ENCODE measurements at regions not wholly inside any gene's neighbourhood (a gene's known extent, or its start where the extent isn't known, plus 50 kb on each side); places are given as distances from the start of the nearest gene placed in this dataset.

DNA sequence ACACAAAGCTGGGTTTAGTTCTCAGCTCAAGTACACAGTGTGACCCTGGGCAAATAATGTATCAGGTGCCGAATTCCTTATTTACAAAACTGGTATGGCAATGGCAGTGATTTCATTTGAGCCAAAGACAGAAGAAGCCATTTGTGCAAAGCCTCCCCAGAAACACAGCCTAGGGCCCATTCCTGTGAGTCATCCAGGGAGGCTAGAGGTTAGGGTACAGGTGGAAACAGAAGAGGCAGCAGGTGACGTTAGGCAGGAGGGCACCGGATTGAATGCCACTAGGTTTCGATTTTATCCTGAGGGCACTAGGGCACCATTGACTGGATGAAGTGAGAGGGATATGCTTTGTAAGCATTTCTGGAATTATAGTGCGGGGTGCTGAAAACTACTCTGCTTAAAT, 766.9 kb upstream of the NR2F2 start:
- DNase-seq (ENCODE audit: low spot score), result no peak

DNA sequence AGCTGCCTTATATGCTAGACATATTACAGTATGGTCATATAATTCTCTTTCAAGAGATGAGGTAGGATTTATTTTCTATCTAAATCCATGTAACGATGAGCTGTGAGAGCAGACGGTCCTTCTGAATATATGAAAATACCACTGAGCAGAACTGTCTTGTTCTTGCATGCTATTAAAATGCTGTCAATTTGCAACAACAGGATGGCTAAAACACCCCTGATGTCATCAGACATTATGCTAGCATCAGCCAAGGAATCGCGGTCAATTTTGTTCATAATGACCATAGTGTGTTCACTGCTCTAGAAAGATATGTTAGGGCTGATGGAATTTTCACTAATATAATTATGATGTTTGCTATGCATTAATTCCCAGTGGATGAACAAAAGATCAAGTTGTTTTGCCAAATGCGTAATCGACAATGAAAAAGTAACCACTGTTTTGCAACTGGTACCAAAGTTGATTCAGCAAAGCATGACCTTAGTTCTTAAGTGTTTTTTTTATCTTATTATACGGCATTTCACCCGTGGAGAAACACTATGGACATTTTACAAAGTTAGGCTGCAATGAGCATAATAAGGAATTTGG, 765.4 kb upstream of the NR2F2 start:
- no peak for DNase-seq (ENCODE audit: low spot score)

DNA sequence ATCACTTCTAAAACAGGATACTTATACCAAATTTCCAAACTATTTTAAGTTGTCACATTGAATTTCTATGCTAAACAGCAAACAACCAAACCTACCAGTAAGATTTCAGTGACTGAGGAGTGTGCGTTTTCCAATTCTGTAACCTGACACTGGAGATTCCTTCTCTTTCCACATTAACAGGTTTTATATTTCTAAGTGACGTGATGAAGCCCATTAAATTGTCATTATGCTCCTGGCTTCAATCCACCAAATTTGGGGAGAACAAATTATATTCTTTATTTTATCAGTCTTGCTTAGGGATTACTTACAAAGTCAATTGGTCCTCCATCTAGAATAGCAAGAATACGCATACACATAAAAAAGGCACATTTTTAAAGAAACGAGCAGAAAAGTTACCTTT, 764.8 kb upstream of the NR2F2 start:
- DNase-seq (ENCODE audit: low spot score), result no peak

DNA sequence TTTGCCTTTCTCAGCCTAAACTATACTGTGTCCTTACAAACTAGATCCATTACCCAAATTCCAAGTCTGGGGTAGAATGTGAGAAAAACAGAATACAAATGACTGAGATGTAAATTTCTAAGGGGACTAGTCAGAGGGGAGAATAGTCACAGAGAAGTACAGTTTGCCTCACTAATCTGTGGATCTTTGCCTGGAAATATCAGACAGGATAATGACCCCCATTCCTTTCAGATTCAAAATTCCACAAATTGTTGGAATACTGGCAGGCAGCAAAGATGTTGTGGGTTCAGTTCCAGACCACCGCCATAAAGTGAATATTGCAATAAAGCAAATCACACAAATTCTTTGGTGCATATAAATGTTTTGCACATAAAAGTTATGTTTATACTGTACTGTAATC, 762.8 kb upstream of the NR2F2 start:
- DNase-seq (ENCODE audit: low spot score), result no peak

DNA sequence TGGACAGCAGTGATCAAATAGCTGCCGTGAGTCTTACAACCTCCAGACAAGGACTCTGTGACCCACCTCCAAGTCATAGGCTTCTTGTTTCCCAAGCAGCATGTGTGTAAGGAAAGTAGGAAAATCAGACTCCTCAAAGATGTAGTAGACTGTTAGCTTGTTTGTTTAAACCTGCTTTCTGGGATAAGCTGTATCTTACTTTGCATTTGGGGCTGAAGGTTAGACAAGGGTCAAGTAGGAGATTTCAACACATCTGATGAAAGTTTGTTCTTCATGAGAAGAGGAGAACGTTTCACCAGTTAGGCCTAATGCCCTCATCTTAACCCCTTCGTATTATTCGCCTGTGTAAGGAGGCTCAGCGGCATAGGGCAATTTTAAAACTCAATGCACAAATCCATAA, 756.4 kb upstream of the NR2F2 start:
- DNase-seq (ENCODE audit: low spot score), result no peak

DNA sequence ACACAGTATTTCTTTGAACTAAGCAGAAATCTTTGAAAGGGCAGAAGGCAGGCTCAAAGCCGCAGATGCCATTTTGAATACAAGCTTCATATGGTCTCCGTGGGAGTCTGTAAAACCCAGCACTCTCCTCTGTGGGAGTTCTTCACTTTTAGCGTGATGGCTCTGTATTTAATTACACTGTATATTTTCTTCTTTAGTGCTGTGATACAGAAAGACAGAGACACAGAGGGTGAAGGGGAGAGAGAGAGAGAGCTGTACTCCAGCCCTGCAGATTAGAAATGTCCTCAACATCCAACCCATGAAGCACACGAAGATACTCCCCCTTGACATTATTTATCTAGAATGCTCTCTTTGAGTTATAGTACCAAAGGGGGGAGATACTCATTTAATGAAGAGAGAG, 752.6 kb upstream of the NR2F2 start:
- DNase-seq (ENCODE audit: low spot score), result no peak

DNA sequence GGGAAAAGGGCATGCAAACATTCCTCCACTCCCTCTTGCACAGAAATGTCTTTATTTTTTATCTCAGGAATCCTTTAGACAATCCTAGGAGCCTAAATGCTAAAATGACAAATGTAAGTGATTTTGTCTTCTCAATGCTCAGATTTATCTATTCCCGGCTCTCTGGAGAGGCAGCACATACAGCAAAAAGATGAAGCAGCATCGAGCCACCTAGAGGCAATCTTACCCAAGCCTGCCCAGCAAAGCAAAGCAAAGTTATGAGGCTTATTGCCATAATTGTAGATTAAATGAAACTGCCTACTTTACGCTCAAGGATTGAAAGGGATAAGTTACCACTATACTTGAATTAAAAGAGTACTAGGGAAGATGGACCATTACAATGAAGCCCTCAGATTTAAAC, 750.4 kb upstream of the NR2F2 start:
- DNase-seq (ENCODE audit: low spot score), result no peak

DNA sequence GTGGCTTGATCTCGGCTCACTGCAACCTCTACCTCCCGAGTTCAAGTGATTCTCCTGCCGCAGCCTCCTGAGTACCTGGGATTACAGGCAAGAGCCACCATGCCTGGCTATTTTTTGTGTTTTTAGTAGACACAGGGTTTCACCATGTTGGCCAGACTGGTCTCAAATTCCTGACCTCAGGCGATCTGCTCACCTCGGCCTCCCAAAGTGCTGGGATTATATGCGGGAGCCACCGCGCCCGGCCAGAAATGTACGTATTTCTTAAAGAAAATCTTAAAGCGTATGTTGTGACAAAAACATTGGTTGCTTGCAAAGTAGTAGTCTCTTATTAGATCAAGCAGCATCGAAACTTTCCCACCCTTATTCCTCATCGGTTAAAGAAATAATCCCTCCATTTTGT, 748.9 kb upstream of the NR2F2 start:
- no peak for DNase-seq (ENCODE audit: low spot score)

DNA sequence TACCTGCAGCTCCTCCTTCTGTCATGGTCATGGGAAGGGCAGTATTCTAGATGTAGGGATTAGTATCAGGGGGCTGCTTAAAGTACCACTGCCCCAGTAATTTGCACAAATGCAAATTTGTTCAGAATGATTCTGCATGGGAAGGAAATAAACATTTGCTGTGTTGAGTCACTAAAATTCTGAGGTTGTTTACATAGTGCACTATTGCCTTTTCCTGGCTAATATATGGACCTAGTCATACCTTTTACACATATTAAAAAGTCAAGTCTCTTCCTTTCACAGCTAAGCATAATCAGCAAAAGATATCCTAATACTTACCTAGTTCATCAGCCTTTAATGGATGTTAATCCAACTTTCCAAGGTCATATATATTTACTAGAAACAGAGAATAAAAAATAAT, 746.4 kb upstream of the NR2F2 start:
- no peak for DNase-seq (ENCODE audit: low spot score)

DNA sequence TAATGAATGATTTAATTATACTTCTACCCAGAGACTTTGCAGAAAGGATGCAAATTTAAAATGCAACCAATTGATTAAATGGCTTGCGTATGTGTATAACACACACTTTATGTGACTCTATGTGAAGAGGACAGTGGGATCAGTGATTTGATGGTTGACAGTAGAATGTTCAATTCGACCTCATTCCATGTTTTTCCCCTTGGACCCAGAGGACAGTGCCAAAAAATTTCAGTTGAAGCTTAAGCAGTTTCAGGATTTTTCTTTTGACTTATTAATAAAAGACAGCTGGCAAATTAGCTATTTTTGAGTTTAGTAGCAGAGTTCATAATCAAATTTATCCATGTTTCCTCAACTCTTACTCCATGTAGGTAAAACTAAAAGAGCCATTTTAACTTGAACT, 742.4 kb upstream of the NR2F2 start:
- DNase-seq (ENCODE audit: low spot score), result no peak

DNA sequence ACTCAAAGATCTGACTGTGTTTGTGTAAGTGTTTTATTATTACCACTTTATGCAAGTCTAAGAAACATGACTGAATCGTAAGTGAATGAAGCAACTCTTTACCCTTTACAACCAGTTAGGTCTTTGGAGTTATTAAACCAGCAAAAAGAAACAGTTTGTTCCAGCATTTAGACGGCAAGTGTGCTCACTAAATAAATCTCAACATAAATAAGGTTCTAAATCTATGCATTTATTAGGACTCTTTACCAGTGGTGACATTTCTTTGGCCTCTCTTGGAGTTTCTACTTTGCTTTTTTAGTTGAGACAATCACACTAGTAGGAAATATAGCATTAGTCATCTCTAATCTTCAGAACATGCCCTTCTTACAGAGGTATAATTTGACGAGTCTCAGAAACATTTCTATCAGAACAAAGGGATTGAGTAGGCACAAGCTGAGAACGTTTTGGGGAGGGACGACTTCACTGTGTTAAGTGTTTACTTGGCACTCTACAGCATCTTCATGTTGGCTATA, 739.9 kb upstream of the NR2F2 start:
- no peak for DNase-seq (ENCODE audit: low spot score)

DNA sequence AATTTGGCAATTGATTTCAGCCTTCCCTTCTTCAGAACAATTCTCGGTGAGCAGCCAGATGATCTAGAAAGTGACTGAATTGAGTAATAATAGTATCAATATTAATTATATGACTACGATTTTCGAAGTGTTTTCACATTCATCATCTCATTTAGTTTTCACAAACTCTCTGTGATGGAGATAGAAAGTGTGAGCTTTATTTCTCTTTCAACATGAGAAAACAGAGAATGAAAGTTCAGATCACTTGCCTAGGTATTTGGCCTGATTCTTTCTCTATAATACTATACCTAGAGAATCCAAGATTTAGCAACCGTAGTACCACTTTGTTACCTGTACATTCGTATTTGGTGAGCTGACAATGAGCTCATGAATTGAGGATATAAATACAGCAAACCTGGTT, 739.2 kb upstream of the NR2F2 start:
- no peak for DNase-seq (ENCODE audit: low spot score)

DNA sequence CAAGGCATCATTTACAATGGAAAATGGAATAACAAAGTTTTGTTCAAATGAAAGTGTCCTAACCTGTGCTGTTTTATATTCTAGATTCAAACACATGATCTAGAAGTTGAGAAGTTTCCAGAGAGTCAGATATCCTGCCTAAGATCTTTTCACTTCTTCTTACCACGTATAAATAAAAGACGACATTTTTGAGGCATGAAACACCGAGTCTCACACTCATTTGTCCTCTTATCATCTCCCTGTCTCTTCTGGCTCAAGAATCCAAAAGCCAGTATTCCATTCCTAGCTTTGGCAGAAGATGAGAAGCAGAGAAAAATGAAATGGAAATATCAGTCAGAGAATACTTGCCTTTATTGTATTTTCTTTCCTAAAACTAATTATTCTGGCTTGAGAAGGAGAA, 738.6 kb upstream of the NR2F2 start:
- no peak for DNase-seq (ENCODE audit: low spot score)

DNA sequence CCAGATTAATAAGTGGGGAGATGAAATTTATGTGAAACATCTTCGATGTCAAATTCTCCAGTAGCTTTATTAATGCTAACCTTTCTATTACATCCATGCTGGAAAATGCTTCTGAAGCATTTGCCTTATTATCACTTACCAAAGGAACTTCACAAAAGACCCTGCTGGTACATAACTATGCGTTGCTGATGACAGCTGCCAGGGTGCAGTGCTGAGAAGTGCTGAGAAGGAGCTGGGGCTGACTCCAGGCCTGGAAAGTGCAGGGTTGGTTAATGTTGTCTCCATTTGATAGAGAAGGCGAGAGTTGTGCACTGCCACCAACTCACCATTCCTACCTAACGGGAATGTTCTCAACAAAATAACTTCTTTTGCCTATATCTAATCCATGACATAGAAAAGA, 736.0 kb upstream of the NR2F2 start:
- DNase-seq (ENCODE audit: low spot score), result no peak

DNA sequence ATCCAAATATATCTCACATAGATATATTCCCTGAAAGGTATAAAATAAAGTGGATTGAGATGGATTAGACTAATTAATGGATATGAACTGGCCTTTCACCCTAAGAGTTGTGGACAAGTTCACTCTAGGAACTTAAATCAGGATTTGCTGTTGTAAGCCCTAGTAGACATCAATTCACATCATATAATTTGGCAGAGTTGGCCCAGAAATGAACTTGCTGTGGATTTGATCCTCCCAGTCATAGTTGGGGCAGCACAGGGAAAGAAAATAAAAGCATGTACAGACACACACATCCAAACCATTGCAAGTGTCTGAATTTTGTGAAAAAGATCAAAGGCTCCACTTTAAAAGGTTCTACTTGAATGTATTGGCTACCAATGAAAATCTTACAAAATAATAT, 734.7 kb upstream of the NR2F2 start:
- DNase-seq (ENCODE audit: low spot score), result no peak

DNA sequence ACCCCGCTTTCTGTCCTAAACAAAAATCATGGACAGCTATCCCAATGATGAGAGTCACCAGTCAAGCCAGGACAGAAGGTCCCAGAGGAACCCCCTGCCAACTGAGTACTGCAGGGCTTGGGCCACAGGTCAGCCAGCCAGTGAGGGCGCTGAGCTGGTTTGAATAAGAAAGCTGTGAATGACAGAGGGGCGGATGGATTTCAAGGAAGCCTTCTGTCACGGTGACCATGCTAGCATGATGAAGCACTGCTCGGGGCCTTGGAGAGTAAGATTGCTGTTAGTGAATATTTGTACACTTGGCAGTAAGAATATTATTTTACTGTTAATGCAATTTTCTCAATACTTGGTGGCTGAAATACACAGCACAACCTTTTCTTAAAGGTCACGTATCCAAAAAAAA, 734.0 kb upstream of the NR2F2 start:
- no peak for DNase-seq (ENCODE audit: low spot score)

DNA sequence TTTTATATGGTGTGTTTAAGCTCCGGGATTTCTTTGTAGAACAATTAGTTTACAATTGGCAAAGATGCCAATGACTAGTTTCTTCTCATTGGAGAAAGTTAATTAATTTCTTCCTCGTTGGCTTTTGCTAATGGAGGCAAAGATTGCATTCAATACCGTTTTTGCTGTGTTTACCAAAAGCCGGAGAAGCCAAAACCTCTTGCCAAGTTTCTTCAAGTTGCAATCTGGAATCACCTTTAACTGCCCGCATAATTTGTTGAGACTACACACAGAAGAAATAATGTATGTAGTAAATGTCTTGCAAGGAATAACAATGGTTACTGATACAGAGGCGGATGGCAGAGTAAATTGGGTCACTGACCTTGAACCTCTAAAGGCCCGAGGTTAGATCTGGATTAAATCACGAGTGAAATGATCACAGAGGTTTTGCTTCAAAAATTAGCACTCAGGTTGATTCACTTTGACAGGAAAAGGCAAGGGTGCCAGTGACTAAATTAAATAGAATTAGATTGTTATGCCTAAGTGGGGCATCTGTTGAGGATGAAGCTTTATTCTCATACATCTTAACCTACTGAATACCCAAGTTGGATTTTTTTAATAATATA, 732.1 kb upstream of the NR2F2 start:
- DNase-seq (ENCODE audit: low spot score), result no peak

DNA sequence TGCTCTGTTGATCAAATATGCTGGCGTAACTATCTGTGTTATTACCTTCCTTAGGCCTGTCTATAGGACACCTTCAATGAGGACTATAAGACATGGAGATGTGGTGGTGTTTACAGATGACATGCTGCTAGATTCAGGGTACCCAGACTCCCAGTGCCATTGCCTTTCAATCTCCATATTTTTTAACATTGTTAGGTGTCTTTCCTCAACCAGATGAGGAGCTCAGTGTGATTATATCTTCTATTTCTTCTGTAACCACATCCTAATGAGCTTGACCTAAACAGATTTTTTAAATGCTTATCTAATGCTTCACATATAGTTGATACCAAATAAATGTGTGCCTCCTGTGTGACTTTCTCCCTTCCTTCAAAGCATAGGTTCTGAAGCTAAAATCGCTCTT, 730.1 kb upstream of the NR2F2 start:
- no peak for DNase-seq (ENCODE audit: low spot score)

DNA sequence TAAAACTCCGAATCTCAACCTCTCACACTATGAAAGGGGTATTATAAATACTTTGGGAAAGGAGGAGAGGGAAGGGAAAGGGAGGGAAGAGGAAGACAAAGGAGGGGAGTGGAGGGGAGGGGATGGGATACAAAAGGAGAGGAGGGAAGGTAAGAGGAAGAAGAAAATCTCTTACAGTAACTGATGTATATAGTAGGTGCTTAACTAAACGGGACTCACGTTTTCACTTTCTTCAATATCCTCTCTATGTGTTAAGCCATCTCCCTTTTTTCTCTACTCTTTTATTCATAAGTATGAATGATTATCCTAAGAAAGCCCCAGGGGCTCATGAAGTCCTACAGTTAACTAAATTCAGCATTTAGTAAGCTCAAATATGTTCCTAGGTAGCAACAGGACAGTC, 729.6 kb upstream of the NR2F2 start:
- DNase-seq (ENCODE audit: low spot score), result no peak

DNA sequence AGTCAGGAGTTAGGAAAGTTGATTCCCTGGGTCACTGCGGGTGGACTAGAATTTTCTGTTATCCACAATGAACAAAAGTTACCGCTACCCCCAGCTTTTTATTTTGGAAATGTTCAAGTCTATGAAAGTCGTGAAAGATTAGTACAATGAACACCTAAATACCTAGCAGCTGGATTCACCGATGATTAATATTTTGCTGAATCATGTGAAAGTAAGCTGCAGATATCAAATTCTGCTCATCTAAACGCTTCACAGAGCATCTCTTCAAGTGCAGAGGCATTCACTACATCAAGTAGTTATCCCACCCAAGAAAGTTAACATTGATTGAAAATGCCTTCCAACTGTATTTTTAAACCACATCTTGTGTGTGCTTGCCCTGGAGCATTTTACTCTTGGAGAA, 729.0 kb upstream of the NR2F2 start:
- no peak for DNase-seq (ENCODE audit: low spot score)

DNA sequence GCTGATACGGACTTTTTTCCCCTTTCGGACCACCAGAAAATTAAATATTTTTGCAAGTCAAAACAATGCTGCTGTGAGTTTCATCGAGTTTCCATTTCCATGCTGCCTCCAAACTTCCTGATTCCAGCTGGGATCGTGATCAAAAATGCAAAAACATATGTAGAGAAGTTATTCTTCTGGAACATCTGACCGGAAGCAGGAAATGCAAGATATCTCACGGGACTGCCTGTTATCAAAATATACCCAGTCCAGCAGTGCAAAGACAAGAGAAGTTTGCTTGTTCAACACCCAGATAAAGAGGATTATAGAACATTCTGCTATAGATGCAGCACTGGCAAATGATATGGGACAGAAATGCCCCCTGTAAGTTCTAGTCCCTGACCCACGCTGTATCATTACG, 726.7 kb upstream of the NR2F2 start:
- no peak for DNase-seq (ENCODE audit: low spot score)

DNA sequence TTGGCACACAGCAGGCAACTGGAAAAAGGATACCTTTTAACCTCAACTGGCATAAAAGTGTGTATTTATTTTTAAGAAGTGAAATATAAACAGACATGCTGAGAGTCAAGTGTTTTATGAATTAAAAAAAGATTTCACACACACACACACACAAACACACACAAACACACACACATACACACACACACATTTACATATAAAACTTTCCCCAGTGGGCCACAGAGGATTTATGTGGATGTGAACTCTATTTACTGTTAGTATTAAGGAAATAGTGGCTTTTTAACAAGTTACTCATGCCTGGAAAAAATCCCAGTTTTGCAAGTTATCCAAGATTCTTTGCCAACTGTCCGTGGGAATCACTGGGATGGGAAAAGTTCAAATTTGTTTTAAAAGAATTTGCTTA, 725.9 kb upstream of the NR2F2 start:
- DNase-seq (ENCODE audit: low spot score), result no peak

DNA sequence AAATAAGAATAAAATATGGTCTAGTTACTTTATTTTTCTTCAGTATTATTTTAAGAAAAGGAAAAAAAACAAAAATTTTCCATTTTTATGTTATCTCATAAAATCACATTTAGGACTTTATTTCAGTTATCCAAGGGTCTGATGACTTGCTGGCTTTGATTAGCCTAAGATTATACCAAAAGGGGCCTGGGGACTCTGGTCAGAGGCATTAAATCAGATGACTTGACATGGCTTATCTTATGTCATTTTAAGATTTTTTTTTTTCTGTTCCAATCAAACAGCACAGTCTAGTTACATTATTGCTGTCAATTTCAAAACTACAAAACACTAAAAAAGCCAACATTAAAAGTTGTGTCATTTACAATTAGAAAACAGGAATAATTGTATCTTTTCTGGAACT, 725.4 kb upstream of the NR2F2 start:
- DNase-seq (ENCODE audit: low spot score), result no peak

DNA sequence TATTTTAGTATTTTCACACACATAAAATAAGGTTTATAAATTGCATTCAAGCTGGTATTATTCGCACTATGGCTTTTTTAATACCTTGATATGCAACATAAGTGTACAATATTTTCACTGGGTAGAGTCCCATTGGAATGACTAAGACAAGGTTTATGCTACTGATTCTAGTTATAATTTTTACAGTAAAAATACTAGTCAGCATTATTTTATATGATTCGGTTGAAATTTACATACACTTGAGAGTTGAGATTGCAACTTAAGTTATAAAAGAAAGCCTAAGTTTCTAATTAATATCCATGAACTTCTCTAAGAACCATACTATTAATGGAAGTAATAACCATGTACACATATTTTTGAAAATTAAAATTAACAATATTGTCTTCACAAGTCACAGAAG, 723.9 kb upstream of the NR2F2 start:
- no peak for DNase-seq (ENCODE audit: low spot score)

DNA sequence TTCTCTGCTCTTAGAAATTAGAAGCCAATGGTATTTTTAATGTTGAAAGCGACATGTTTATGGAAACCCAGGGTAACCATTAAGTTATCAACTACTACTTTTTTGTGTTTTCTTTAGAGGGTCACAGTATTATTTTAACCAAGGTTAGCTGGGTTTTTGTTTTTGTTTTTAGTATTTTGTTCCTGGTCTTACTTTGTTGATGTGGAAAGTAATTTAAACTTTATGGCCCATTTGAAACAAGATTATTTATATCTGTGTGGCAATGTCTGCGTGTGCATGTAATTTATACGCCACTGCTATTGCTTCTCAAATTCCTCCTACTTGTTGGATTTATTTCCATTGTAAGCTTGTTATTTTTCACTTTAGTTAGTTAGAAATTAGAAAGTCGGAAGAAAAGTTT, 722.1 kb upstream of the NR2F2 start:
- DNase-seq (ENCODE audit: low spot score), result no peak

Measured in germinal center (tissue), 1 donor.